GM18951 (cell line): ENCODE measurements at regions not wholly inside any gene's neighbourhood (a gene's known extent, or its start where the extent isn't known, plus 50 kb on each side); places are given as distances from the start of the nearest gene placed in this dataset.

ENCODE experiments used
- POLR2A ChIP-seq: IDR thresholded peaks from 4 replicates; pipeline ENCODE4 v1.6.1; 2011; ENCODE audit warnings: mild to moderate bottlenecking; ENCODE audit not compliant: insufficient read length, insufficient read depth; ENCODE audit errors: extremely low read depth
- in situ Hi-C: fragments of 300-500 bp; cut with MboI; formaldehyde crosslinking; loops from one replicate; pipeline ENCODE4 v1.12.0; 2022; ENCODE audit warnings: low sequenced_read_pairs, mixed read lengths, inconsistent platforms; ENCODE audit not compliant: unreplicated experiment

- in situ Hi-C loops: no loop called here
- no peak for TF ChIP-seq POLR2A
Measured at GRCh38 chr7:32147546-32148268, 77.5 kb upstream of the PDE1C start.

GRCh38 chr7:32145911-32146310 lies 75.7 kb upstream of the PDE1C start:
- in situ Hi-C loops: no loop called here
- TF ChIP-seq POLR2A: no peak

GRCh38 chr7:32144676-32145075 lies 74.5 kb upstream of the PDE1C start:
- TF ChIP-seq POLR2A: no peak
- in situ Hi-C loops: no loop called here

- in situ Hi-C loops: no loop called here
- no peak for TF ChIP-seq POLR2A
Measured at GRCh38 chr7:32143301-32143700, 73.1 kb upstream of the PDE1C start.

GRCh38 chr7:32142649-32143048 lies 72.4 kb upstream of the PDE1C start:
- TF ChIP-seq POLR2A: no peak
- in situ Hi-C loops: no loop called here

GRCh38 chr7:32140210-32140939 lies 70.2 kb upstream of the PDE1C start:
- TF ChIP-seq POLR2A: no peak
- in situ Hi-C loops: no loop called here

GRCh38 chr7:32137059-32137458 lies 66.9 kb upstream of the PDE1C start:
- TF ChIP-seq POLR2A: no peak
- in situ Hi-C loops: no loop called here

GRCh38 chr7:32131091-32131490 lies 60.9 kb upstream of the PDE1C start:
- no peak for TF ChIP-seq POLR2A
- in situ Hi-C loops: no loop called here

GRCh38 chr7:32126843-32127242 lies 56.6 kb upstream of the PDE1C start:
- no peak for TF ChIP-seq POLR2A
- in situ Hi-C loops: no loop called here
